ENCODE measurements at regions not wholly inside any gene's neighbourhood (a gene's known extent, or its start where the extent isn't known, plus 50 kb on each side); places are given as distances from the start of the nearest gene placed in this dataset.

DNA sequence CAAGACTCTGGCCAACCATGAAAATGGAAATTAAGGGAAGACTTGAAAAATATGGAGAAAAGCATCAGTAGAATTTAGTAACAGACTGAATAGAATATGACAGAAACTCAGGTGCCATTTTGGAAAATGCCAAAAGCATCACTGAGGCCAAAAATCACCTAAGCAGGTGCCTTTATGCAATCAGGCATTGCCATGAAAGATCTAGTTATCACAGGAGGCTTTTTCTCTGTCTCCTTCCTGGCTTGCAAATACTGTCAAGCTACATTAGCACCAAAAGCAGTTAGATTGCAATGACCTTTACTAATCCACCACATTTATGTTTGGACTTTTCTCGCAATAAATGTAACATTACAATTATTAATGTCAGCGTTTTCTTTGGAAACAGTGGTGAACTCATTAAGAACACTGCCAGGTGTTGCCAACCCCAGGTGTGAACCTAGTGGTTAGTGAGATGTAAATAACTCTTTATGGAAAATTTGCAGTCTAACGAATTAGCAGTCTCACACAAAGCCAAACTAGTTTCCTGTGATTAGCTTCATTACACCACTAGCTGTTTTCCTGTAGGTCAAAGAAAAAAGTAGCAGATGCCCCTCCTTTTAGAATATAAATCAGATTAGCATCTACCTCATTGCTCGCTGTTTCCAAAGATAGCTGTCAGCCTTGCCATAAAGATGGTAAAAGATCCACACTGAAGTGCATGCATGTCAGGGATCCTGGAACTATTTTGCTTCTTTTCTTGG is 1568.4 kb upstream of the TENM3 start:
- intact Hi-C loops (cut with micrococcal nuclease), result no loop called here

DNA sequence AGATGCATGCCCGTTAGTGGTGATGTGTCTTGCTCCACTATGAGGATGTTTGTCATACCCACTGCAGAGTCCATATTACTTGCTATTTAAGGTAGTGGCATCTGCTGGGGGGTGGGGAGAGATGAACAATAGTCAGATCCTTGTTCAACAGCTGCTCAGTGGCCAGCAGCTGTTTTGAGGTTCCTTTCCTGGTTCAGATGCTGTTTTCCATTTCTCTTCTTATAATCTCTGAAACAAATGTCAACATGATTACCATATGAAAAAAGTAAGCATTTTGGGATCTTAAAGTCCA is 1567.9 kb upstream of the TENM3 start:
- intact Hi-C loops (cut with micrococcal nuclease), result no loop called here

DNA sequence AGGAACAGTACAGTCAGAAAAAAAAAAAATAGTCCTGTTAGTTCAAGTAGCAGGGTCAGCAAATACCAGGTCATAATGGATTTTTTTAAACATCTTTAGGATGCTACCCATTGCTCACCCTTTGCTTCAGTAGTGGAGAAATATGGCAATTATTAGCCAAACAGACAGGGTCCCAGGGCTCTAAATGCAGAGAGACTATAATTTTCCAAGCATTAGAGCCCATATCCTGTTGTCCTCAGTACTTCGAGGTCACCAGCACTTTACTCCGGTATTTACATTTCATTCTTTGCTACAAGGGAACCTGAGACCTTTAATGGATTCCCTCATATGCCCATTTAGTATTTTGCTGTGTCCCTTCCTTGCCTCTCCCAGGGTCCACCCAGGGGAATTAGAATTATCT is 1562.9 kb upstream of the TENM3 start:
- intact Hi-C loops (cut with micrococcal nuclease), result no loop called here

DNA sequence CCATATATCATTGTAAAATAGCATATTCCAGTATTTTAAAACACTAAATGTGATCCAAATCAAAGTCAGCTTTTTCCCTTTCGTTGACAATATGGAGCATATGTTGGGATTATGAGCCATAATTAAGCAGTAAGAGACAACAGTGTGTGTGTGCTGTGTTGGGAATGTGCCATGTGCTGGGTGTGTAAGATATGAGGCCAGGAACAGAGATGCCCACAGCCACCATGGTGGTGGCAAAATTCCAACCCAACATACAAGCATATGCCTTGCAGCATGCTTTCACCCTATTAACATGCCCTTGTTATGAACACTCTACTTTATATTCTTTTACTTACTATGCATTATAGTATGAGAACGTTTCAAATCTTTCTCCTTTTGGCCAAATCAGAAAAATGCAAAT is 1560.4 kb upstream of the TENM3 start:
- intact Hi-C loops (cut with micrococcal nuclease), result no loop called here

DNA sequence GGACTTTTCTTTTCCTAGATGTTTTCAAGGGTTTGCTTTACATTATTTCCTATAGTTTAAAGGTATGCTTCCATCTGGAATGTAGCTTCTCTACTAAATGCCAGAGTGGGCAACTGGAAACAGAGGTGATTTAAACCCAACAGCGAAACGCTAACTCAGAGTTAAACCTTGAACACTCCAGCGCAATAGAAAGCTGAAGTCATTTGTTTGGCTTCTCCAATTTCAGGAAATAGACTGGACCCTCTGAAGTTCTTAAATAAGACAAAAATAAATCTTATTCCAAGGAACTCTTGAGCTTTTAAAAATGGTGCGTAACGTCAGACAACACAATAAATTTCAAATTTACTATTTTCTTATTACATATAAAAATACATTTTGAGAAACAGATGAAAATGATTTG is 1560.0 kb upstream of the TENM3 start:
- intact Hi-C loops (cut with micrococcal nuclease), result no loop called here

DNA sequence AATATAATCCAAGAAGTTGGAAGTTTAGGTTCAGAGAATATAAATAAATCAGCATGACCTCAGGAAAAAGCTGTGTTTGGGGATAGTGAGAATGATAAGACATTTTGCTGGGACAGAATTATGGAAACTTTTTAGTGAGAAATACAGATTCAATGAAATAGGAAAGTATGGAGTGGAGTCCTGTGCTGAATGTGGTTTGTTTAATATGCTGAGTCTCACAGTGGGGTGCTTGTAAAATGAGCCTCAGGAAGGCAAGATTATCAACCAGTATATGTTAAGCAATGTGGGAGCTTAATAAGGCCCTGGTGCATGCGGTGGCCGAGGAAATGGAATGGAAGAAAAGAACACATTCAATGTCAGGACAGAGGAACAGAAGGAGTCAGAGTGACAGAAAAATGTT is 1554.7 kb upstream of the TENM3 start:
- intact Hi-C loops (cut with micrococcal nuclease), result no loop called here

DNA sequence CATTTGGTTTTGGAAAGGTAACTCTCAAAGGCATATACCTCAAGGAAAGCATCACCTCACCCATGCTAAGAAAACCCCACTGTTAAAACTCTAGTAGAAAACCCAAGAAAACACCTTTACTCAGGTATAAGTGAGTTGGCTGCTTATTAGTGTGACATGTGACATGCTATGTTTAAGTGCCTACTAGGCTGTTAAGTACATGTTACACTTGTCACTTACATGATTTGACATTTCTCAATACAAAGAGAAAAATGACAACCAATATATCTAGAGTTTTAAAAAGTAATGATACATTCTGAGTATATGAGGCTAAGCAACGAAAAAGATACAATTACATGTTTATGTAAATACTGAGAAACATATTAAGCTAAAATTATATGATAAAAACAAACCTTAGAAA is 1548.3 kb upstream of the TENM3 start:
- intact Hi-C loops (cut with micrococcal nuclease), result no loop called here

DNA sequence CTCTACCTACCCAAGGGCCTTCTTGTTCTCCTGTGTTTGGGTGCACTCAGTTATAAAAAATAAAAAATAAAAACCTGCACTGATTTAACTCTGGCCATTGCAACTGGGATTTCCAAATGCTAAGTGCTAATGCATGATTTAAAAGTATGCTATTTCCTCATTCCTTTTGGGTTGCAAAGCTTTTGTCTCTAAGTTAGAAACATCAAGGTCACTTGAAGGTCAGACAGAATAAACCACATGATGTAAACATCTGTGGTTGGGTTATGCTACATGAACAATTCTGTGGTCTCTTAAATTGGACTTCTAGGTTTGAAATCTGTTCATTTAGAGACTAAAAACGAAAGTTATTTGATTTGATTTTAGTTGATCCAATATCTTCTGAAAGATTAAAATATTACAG is 1547.4 kb upstream of the TENM3 start:
- intact Hi-C loops (cut with micrococcal nuclease), result no loop called here

DNA sequence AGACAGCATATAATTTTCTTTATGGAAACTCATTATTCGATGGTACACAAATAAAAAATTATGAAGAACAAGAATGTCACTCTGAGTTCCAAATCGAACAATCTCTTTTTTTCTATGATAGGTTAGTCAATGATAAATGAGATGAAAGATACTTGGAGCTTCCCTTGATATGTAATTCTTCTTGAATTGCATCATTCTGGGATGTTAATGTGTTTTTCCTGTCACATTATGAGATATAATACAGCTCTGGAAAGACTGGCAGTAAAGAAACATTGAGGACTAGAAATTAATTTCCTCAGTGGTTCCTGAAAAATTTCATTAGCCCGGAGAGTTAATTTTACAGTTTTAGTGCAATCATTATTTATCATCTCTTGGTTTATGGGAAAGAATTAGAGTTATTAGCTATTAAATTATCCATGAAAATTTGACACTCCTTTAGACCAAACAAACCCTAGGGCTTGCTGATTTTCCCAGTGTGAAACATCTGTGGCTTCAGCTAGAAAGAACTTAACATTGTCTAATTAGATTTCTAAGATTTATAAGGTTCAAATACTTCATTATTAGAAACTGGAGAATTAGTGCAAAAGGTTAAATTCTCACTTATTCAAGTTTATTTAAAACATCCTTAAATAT is 1546.6 kb upstream of the TENM3 start:
- intact Hi-C loops (cut with micrococcal nuclease), result no loop called here

DNA sequence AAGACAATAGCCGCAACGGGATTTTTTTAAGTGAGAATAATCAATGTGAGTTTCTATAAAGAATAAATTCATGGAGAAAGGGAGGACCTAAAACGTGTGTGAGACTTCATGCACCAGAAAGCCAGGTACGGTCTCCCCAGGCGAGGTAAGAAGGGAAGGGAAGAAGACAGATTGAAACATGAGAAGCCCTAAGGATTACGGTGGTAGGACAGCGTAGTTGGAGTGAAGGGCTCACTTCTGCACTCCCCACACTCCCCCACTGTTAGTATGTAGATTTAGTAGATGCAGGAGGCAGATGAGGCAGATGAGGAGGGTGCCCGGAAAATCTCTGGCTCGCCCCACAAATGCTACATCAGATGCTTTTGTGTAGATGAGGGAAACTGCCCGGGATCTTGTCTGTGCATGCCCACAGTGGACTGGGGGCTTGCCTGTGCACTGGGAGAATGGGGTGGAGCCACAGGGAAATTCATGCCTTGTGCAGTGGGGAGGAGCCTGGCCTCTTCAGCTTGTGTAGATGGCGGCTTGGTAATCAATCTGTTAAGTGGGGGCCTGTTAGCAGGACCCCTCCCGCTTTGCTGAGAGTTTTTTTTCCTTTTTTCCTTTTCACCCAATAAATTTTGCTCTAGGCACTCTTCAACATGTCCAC is 1544.5 kb upstream of the TENM3 start:
- intact Hi-C loops (cut with micrococcal nuclease), result no loop called here

DNA sequence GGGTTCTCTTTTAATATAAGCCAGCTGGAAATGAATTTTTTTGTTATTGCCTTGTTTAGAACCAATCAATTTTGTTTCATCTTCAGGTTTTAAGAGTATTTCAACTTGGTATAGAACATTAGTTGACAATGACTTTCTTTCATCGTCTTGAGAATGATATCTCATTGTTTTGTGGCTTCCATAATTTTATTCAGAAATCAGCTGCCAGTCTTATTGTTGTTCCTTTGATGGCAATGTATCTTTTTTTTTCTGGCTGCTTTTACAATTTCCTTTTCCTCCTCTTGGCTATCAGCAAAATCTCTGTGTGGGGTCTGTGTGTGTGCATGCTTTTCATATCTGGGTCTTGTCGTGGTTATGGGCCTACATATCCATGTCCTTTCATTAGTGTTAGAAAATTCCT is 1536.4 kb upstream of the TENM3 start:
- intact Hi-C loops (cut with micrococcal nuclease), result no loop called here

DNA sequence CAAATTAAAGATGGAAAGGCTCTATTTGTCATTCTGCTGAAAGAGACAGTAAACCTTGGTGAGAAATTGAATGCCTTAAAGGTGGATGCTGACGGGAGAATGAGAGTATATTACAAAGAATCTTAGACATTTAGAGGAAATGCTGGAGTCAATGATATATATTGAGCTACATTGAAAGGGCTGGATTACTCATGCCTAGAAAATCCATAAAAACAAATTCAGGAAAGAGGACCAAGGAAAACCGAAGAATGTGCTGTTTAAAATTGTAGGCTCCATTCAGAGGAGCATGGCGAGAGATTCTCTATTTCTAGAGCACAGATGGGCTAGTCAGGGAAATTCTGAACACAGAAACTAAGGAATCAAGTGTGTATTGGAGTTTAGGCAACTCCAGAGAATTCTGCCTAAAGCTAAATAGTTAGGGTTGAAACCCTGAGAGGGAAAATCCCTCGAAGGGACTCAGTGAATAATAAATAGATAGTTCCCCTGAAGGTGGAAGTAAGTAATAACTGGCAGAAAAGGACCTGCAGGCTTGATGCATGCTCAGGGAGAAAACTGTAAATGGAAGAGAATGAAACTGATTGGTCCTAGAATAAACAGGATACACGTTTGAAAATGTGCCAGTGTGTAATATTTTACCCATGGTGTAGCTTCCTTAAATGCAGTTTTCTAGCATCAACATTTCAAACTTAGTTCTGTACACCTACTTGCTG is 1532.4 kb upstream of the TENM3 start:
- intact Hi-C loops (cut with micrococcal nuclease), result no loop called here

DNA sequence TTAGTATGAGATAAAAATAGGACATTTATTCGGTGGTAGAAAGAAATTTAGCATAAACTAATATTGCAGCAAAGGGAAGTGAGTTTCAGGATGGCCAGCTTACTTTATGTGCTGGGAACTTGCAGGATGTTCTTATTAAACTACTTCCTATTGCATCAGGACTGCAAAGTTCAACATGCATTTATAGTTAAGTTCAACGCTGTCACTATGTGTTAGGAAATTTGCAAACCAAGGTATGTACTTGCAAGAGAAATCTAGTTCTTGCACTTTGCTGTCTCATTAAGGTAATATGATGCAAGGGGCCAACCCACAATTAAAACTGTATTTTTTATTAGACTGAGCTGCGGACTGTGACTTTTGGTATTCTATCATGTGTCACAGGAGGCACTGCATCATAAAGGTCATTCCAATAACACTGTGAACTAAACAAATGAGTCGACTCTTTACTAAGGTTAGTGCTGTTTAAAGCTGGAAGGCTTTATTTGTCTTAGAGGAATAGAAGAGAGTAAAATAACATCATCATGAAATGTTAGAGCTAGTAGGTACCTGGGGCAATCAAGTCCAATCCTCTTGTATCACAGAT is 1525.7 kb upstream of the TENM3 start:
- intact Hi-C loops (cut with micrococcal nuclease), result no loop called here

DNA sequence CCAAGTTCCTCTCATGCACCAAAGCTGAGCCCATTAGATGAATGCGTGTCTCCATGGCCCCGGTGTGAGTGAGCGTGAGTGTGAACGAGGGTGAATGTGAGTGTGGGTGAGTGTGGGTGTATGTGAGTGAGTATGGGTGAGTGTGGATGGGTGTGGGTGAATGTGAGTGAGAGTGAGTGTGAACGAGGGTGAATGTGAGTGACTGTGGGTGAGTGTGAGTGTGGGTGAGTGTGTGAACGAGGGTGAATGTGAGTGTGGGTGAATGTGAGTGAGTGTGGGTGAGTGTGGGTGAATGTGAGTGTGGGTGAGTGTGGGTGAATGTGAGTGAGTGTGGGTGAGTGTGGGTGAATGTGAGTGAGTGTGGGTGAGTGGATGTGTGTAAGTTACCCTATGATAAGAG is 1521.8 kb upstream of the TENM3 start:
- intact Hi-C loops (cut with micrococcal nuclease), result no loop called here

DNA sequence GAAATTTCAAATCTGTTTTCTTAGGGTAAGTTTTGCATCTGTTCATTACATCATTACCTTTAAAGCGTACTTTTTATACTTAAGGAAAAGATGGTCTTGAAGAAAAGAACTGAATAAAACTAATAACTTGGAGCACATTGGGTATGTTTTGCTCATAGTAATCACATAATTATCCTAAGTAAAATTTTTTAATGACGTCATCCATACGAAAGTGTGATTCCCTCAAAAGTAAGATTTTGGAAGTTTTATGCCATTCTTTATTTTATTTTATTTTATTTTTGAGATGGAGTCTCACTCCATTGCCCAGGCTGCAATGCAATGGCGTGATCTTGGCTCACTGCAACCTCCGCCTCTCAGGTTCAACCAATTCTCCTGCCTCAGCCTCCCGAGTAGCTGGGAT is 1516.6 kb upstream of the TENM3 start:
- intact Hi-C loops (cut with micrococcal nuclease), result no loop called here

DNA sequence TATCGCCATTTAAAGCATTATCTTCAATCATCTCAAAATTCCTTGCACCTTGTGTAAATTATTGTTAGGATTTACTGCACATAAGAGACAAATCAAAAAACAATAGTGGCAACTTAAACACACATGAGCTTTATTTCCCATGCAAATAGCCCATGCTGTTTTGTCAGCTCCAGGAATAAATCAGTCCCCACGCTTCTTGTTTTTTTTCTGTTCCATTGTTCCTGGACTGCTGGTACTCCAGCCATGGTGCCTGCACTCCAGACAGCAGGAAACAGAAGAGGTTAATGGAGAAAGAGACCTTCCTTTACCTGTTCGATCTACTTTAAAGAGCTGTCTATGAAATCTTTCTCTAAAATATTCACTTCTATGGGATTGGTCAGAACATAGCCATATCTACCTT is 1515.7 kb upstream of the TENM3 start:
- intact Hi-C loops (cut with micrococcal nuclease), result no loop called here

DNA sequence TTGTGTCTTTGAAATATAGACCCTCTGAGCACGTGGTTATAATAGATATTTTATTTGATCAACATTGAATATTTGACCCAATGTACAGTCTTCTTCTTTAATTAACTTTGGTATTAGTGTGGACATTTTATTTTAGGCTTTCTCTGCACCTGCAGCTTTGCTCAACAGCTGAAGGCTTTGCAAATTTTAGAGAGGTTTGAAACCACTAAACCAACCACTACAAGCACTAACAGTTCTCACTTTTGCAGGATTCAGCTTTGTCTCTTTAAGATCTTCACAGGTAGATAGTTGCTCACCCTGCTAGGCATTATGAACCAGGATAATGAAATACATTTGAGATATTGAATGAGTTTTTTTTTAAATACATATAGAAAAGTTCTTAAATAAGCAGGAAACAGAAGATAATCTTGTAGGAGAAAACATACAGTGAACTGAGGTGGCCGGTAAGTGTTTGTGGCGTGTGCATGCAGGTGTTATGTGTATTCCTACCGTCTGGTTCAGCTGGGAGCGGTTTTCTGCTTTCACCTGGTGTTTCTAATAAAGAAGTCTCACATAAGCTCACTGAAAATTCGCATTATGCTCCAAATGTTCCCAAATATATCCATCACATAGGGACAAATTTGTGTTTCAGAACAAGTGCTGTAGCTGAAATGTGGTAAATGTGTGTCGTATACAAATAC is 1508.3 kb upstream of the TENM3 start:
- intact Hi-C loops (cut with micrococcal nuclease), result no loop called here

DNA sequence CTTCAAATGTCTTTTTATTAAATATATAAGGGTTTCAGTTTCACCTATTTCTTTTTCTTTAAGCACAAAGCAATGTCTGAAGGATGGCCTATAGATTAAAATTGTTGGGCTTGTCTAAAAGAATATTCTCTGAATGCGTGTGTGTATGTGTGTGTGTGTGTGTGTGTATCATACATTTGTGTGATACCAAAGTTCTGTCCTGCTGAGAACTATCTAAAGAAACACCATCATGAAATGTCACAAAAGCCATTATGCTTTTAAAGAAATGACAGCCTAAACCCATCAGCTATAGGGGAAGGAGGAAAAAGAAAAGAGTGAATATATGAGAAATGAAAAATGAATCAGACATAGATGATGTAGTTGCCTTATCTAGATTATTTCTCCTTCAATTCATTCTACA is 1501.5 kb upstream of the TENM3 start:
- intact Hi-C loops (cut with micrococcal nuclease), result no loop called here

DNA sequence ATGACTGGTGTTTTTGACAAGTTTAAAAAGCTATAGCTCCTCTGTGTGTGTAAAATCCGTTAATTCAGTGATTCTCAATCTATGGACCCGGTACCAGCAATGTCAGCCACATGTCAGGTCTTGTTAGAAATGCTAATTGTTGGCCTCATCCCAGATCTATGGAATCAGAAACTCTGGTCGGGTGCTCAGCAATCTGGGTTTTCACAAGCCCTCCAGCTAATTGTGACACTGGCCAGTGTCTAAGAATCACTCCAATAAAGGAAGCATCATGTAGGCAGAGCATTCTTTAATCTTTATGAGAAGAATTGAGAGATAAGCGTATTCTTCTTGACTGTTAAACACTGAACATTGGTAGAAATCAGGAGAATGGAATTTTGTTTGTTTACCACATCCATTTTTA is 1498.2 kb upstream of the TENM3 start:
- intact Hi-C loops (cut with micrococcal nuclease), result no loop called here

DNA sequence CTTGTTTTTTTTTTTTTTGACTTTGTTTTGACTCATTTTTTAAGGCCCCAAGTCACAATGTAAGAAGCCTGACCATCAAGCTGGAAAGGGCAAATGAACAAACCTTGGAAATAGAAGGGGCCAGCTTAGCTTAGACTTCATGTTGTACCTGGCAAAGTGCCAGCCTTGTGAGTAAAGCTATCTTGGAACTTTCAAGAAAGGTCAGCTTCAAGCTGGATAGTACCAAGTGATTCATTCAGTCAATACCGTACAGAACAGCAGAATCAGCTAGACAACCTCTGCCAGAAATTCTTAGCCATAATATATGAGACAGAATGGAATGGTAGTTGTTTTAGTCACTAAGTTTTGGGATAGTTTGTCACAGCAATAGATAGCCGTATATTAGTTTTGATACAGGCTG is 1492.2 kb upstream of the TENM3 start:
- intact Hi-C loops (cut with micrococcal nuclease), result no loop called here

DNA sequence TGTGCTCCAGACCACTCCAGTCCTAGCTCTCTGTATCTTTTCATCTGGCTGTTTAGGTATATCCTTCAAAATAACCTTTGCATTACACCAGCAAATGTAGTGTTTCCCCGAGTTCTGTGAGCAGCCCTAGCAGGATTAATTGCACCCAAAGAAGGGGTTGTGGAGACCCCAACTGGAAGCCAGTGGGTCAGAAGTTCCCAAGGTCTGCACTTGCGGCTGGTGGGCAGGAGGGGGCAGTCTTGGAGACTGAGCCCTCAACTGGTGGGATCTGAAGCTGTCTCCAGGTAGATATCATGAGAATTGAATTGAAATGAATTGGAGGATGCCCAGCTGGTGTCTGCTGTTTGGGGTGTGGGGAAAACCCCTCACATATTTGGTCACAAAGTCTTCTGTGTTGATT is 1485.3 kb upstream of the TENM3 start:
- intact Hi-C loops (cut with micrococcal nuclease), result no loop called here

DNA sequence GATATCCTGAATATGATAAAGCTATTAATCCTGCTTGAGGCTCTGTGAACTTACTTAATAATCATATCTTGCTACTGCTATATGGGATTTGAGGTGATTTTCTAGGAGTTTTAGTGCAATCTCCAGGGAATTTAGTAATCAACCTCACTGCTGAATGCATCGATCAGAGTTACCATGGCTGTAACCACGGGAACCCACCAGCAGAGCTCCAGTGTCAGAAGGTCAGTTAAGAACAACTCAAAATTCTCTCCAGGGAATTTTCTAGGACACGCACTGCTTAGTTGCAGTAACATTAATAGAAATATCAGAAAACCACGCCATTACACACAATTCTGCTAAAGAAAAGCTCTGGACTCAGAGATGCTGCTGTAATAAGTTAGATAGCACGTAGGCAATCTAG is 1477.2 kb upstream of the TENM3 start:
- intact Hi-C loops (cut with micrococcal nuclease), result no loop called here
